ENCODE measurements at regions not wholly inside any gene's neighbourhood (a gene's known extent, or its start where the extent isn't known, plus 50 kb on each side); places are given as distances from the start of the nearest gene placed in this dataset.

DNA sequence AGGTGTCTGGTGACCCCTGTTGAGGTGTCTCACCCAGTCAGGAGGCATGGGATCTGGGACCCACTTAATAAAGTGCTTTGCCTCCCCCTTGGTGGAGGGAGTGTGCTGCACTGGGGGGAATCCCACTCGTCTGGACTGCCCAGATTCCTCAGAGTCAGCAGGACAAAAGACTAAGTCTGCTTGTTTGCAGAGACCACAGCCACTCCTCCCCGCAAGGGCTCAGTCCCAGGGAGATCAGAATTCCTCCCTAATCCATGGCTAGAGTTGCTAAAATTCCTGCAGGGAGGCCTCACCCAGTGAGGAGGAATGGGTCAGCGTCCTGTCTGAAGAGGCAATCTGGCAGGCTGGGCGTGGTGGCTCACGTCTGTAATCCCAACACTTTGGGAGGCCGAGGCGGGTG lies 442.2 kb downstream of the PABPC4L start:
- H3K4me3 ChIP-seq (ENCODE audit: low read depth, low read length) = no peak overlapping the region
- POLR2A ChIA-PET = no interaction called here
- TF ChIP-seq, protein P1, sequence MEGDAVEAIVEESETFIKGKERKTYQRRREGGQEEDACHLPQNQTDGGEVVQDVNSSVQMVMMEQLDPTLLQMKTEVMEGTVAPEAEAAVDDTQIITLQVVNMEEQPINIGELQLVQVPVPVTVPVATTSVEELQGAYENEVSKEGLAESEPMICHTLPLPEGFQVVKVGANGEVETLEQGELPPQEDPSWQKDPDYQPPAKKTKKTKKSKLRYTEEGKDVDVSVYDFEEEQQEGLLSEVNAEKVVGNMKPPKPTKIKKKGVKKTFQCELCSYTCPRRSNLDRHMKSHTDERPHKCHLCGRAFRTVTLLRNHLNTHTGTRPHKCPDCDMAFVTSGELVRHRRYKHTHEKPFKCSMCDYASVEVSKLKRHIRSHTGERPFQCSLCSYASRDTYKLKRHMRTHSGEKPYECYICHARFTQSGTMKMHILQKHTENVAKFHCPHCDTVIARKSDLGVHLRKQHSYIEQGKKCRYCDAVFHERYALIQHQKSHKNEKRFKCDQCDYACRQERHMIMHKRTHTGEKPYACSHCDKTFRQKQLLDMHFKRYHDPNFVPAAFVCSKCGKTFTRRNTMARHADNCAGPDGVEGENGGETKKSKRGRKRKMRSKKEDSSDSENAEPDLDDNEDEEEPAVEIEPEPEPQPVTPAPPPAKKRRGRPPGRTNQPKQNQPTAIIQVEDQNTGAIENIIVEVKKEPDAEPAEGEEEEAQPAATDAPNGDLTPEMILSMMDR (IDR thresholded peaks at IDR 0.05; ENCODE audit: insufficient read depth, low read length, missing control alignments) = no peak
- no peak for DNase-seq (ENCODE audit: low read depth, low spot score)
- CTCF ChIA-PET = no interaction called here

DNA sequence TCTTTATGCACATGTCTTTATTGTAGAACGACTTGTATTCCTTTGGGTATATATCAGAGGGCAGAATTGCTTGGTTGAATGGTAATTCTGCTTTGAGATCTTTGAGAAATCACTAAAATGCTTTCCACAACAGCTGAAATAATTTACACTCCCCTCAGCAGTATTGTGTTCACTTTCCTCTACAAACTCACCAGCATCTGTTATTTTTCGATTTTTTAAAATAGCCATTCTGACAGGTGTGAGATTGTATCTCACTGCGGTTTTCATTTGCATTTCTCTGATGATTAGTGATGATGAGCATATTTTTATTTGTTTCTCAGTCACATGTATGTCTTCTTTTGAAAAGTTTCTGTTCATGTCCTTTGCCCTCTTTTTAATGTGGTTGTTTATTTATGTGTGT lies 459.8 kb downstream of the PABPC4L start:
- DNase-seq (ENCODE audit: low read depth, low spot score) = no peak
- ChIA-PET CTCF (no interaction called here), POLR2A (no interaction called here)
- TF ChIP-seq, protein P1 (IDR thresholded peaks at IDR 0.05; ENCODE audit: insufficient read depth, low read length, missing control alignments) = no peak
- H3K4me3 ChIP-seq (ENCODE audit: low read depth, low read length) = no peak overlapping the region

DNA sequence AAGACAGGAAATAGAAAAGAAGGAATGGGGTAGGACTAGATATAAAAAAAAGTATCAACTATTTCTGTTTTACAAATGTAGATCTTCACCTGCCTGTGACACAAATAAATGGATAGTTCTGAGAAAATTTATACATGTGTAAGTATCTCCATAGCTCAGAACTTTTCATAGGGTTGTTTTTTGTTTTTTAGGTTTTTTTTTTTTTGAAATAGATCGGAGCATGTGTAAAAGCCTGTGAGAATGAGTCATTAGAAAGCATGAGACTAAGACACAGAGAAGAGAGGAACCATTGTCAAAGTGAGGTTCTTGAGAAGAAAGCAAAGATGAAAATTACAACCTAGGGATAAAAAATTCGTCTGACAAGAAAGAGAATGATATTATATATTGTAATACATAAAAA lies 481.6 kb downstream of the PABPC4L start:
- POLR2A ChIA-PET = no interaction called here
- TF ChIP-seq, protein P1 (IDR thresholded peaks at IDR 0.05; ENCODE audit: insufficient read depth, low read length, missing control alignments) = no peak
- H3K4me3 ChIP-seq (ENCODE audit: low read depth, low read length) = no peak overlapping the region
- CTCF ChIA-PET = no interaction called here
- DNase-seq (ENCODE audit: low read depth, low spot score) = no peak

DNA sequence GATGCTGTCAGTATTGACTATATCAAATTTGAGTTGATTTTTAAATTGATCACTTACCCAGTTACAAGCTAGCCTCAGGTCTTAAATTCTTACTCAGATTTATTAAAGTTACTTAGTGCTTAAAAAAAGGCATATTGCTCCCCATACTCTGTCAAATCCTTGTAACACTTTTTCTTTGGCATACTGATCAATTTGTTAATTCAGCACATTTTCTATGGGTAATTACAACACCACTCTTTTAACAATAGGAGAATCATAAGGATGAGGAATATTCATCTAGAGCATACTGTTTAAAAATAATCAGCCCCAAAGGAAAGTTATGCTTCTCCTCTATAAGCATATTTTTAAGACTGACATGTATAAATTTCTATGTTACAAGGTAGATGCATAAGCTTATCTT lies 482.5 kb downstream of the PABPC4L start:
- POLR2A ChIA-PET = no interaction called here
- no peak for DNase-seq (ENCODE audit: low read depth, low spot score)
- no peak overlapping the region for H3K4me3 ChIP-seq (ENCODE audit: low read depth, low read length)
- CTCF ChIA-PET = no interaction called here
- TF ChIP-seq, protein P1 (IDR thresholded peaks at IDR 0.05; ENCODE audit: insufficient read depth, low read length, missing control alignments) = no peak

DNA sequence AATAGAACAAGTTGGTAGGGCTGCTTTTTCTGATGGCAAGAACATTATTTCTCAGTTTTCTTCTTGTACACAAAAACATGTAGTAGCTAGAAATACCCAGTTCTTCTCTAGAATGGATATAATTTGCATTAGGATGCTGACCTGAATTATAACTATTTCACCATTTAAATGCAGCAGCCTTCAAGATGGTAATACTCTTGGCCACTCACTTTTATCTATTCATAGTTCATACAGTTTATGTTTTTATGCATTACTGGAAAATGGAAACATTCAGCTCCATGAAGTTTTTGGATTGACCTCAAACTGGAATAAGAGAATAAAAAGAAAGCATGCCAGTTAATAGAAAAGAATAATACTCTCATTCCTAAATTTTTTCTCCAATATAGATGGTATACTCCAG lies 487.4 kb downstream of the PABPC4L start:
- no peak overlapping the region for H3K4me3 ChIP-seq (ENCODE audit: low read depth, low read length)
- no peak for DNase-seq (ENCODE audit: low read depth, low spot score)
- CTCF ChIA-PET = no interaction called here
- TF ChIP-seq, protein P1 (IDR thresholded peaks at IDR 0.05; ENCODE audit: insufficient read depth, low read length, missing control alignments) = no peak
- POLR2A ChIA-PET = no interaction called here

DNA sequence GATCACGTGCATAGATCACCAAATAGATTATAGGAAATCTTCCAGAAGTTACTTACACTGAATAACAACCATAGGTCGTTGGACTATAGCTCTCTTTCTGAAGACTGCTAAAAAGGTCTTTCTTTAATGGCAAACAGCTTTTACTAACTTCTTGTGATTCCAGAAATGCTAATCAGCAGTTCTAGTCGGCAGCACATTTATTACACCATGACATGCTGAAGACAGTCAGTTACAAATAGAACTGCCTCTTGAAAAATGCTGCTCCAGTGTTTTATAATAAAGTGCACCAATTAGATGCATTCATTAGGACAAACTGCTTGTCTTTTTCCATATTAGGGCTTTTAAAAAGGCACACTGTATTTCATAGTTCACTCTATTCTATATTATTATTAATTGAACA lies 488.2 kb downstream of the PABPC4L start:
- TF ChIP-seq, protein P1 (IDR thresholded peaks at IDR 0.05; ENCODE audit: insufficient read depth, low read length, missing control alignments) = no peak
- no peak for DNase-seq (ENCODE audit: low read depth, low spot score)
- ChIA-PET CTCF (no interaction called here), POLR2A (no interaction called here)
- no peak overlapping the region for H3K4me3 ChIP-seq (ENCODE audit: low read depth, low read length)

Data from AG04449 (cell line).